ENCODE measurements at regions not wholly inside any gene's neighbourhood (a gene's known extent, or its start where the extent isn't known, plus 50 kb on each side); places are given as distances from the start of the nearest gene placed in this dataset.
A peak's percentile ranks its signal among the peaks of the same experiment; 100 is the strongest.

DNA sequence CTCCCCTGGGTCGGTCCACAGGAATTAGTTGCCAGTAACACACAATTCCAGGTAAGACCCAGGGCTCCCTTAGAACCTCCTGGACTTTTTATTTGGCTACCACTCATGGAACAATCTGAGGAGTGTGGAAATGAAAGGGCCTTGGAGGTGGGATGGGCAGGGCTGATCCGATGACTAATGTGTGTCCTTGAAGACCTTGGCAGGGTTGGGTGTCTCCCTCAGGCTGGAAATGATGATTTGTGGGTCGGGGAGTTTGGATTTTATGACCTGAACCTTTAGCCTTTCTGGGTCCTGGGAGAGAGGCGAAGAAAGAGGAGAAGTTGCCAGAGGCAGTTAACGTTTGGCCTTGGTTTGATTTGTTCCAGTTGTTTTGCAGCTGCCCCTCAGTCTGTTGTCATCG is 425.0 kb downstream of the MID1IP1 start:
- Histone ChIP-seq H3K9me3 (no peaks in the 10 kb centered on the region), H3K27ac (peak overlapping the region; percentile 26 to 53), H3K27me3 (no peaks in the 10 kb centered on the region), H3K36me3 (no peaks in the 10 kb centered on the region), H3K4me3 (no peak overlapping the region), H3K4me1 (no peaks in the 10 kb centered on the region)
- peak; percentile 27 for DNase-seq
- TF ChIP-seq, protein P1, sequence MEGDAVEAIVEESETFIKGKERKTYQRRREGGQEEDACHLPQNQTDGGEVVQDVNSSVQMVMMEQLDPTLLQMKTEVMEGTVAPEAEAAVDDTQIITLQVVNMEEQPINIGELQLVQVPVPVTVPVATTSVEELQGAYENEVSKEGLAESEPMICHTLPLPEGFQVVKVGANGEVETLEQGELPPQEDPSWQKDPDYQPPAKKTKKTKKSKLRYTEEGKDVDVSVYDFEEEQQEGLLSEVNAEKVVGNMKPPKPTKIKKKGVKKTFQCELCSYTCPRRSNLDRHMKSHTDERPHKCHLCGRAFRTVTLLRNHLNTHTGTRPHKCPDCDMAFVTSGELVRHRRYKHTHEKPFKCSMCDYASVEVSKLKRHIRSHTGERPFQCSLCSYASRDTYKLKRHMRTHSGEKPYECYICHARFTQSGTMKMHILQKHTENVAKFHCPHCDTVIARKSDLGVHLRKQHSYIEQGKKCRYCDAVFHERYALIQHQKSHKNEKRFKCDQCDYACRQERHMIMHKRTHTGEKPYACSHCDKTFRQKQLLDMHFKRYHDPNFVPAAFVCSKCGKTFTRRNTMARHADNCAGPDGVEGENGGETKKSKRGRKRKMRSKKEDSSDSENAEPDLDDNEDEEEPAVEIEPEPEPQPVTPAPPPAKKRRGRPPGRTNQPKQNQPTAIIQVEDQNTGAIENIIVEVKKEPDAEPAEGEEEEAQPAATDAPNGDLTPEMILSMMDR (IDR thresholded peaks at IDR 0.05): no peak
- TF ChIP-seq POLR2A (IDR thresholded peaks at IDR 0.05): no peak
- intact Hi-C loops (cut with DNase I; ENCODE audit: low total_unique reads): no loop called here

DNA sequence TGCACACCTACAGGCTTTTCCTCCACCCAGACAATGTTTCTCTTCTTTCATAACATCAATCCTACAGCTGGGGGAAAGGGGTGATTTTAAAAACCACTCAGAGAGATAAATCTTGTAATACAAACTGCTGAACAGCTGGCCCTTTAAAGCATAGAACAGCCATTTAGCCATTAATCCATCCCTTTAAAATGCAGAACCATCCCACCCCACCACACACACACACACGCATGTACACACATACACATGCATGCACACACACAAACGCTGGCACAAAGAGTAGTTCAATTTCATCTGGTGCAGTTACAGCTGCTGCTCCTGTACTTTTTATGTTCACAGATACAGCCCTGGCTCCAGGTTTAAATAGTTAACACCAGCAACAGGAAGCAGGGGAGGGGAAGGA is 426.1 kb downstream of the MID1IP1 start:
- Histone ChIP-seq H3K36me3 (no peaks in the 10 kb centered on the region), H3K4me3 (no peak overlapping the region), H3K27ac (peak overlapping the region in 1 of 2 donors; percentile 34), H3K27me3 (no peaks in the 10 kb centered on the region), H3K9me3 (no peaks in the 10 kb centered on the region), H3K4me1 (no peaks in the 10 kb centered on the region)
- intact Hi-C loops (cut with DNase I; ENCODE audit: low total_unique reads): no loop called here
- no peak for DNase-seq
- TF ChIP-seq, protein P1 (IDR thresholded peaks at IDR 0.05): no peak
- TF ChIP-seq POLR2A (IDR thresholded peaks at IDR 0.05): no peak

DNA sequence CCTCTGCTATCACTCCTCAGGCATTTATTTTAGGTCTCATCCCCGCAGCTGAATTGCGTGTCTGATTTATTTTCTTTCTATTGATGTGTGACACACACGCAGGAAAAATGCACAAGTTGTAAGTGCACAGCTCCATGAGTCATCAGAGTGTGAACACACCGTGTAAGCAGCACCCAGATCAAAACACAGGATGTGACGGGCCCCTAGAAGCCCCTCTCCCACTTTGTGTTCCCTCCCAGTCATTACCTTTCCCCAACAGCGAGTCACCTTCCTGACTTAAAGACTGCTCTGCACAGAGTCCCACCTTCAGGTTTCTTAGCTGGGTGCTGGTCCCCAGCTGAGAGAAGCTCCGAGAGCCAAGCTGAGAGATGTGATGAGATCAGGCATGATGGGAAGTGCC is 436.7 kb downstream of the MID1IP1 start:
- TF ChIP-seq, protein P1 (IDR thresholded peaks at IDR 0.05): no peak
- TF ChIP-seq POLR2A (IDR thresholded peaks at IDR 0.05): no peak
- intact Hi-C loops (cut with DNase I; ENCODE audit: low total_unique reads): no loop called here

DNA sequence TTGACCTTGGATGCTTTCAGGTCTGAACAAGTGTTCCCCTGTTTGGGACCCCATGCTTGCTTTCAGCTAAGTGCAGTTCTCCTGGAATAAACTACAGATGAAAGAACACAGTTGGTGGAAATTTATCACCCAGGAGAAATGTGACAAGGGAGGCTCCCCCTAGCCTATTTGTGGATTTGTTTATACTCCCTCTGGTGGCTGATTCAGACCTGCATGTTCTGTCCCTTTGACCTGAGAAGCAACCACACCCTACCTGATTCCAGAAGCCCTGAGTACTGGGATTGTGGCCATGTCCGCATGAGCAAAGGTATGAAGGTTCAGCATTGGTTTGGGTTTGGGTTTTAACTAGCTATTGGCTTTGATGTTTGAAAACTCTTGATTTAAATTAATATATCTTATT is 440.9 kb downstream of the MID1IP1 start:
- intact Hi-C loops (cut with DNase I; ENCODE audit: low total_unique reads): no loop called here
- TF ChIP-seq, protein P1 (IDR thresholded peaks at IDR 0.05): peak in 3 of 4 experiments; percentile 11 to 34 (median 23)
- no peak for TF ChIP-seq POLR2A (IDR thresholded peaks at IDR 0.05)
- Histone ChIP-seq H3K9me3 (no peaks in the 10 kb centered on the region), H3K4me3 (no peak overlapping the region), H3K4me1 (no peaks in the 10 kb centered on the region), H3K27me3 (no peaks in the 10 kb centered on the region), H3K36me3 (no peaks in the 10 kb centered on the region), H3K27ac (no peak overlapping the region)
- no peak for DNase-seq

More for the DNA sequence above, 436.7 kb downstream of the MID1IP1 start:
- H3K4me3 ChIP-seq: no peak overlapping the region
- H3K27ac ChIP-seq: no peak overlapping the region
- DNase-seq: no peak
- no peaks in the 10 kb centered on the region for H3K4me1 ChIP-seq
- no peaks in the 10 kb centered on the region for H3K27me3 ChIP-seq
- no peaks in the 10 kb centered on the region for H3K36me3 ChIP-seq
- H3K9me3 ChIP-seq: no peaks in the 10 kb centered on the region

DNA sequence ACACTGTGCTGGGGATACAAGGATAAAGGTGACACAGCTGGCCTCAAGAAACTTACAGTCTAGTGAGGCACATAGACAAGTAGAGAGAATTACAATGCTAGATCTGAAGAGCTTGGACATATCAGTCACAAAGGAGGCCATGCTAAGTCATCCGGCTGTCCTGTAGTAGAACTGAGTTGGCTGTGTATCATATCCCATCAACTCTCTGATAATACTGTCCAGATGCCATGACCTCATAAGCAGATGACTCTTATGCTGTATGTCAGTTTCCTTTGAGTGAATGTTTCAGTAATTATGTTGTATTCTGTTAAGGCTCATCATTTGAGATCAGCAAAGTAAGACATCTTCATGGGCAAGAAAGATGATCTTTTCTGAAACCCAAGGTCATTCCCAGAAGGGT is 442.9 kb downstream of the MID1IP1 start:
- Histone ChIP-seq H3K4me1 (no peaks in the 10 kb centered on the region), H3K4me3 (no peak overlapping the region), H3K27me3 (no peaks in the 10 kb centered on the region), H3K36me3 (no peaks in the 10 kb centered on the region), H3K27ac (peak overlapping the region in 1 of 2 donors; percentile 19), H3K9me3 (no peaks in the 10 kb centered on the region)
- TF ChIP-seq, protein P1 (IDR thresholded peaks at IDR 0.05): no peak
- TF ChIP-seq POLR2A (IDR thresholded peaks at IDR 0.05): no peak
- DNase-seq: no peak
- intact Hi-C loops (cut with DNase I; ENCODE audit: low total_unique reads): no loop called here

All from uterus (tissue), 3 donors.